SK-N-MC (cell line): ENCODE measurements at regions not wholly inside any gene's neighbourhood (a gene's known extent, or its start where the extent isn't known, plus 50 kb on each side); places are given as distances from the start of the nearest gene placed in this dataset.
"Not testable (repeated sequence)": the region's sequence is repeated elsewhere in the genome, so short reads cannot be mapped to it uniquely, and the experiment has no call there.

Experiments
- DNase-seq: peaks from one replicate; pipeline ENCODE4 v3.0.0-alpha.2; 2011; ENCODE audit warnings: low read depth, low spot score
- H3K27ac ChIP-seq: fragments of 200-600 bp; sonication (generic); 2 replicates; pipeline ENCODE4 v1.5.1; 2016; ENCODE audit warnings: mixed run types
- H3K36me3 ChIP-seq: fragments of 200-600 bp; sonication (generic); 2 replicates; pipeline ENCODE4 v1.6.1; 2017; ENCODE audit warnings: antibody characterized with exemption, low read length, mixed read lengths; ENCODE audit not compliant: insufficient read depth
- H3K4me3 ChIP-seq: fragments of 200-600 bp; sonication (generic); 2 replicates; pipeline ENCODE4 v1.5.1; 2016
- H3K9ac ChIP-seq: fragments of 200-600 bp; sonication (generic); 2 replicates; pipeline ENCODE4 v1.8.0; 2017; ENCODE audit warnings: mixed run types, mixed read lengths; ENCODE audit not compliant: insufficient read length
- H3K9me3 ChIP-seq: fragments of 200-600 bp; sonication (generic); 2 replicates; pipeline ENCODE4 v1.6.1; 2017; ENCODE audit warnings: low read depth, mild to moderate bottlenecking, antibody characterized with exemption, low read length, moderate library complexity, mixed read lengths
- EZH2 ChIP-seq: fragments of 200-600 bp; sonication (generic); IDR thresholded peaks from one replicate; pipeline ENCODE4 v1.6.1; 2017; ENCODE audit warnings: antibody characterized with exemption
- FOXP2 ChIP-seq: optimal IDR thresholded peaks from 2 replicates; pipeline ENCODE3; 2011; ENCODE audit warnings: mild to moderate bottlenecking, moderate library complexity; ENCODE audit not compliant: insufficient read depth; ENCODE audit errors: extremely low read length, control extremely low read depth
- POLR2AphosphoS5 ChIP-seq: IDR thresholded peaks from 2 replicates; pipeline ENCODE4 v1.6.1; 2012; ENCODE audit warnings: mild to moderate bottlenecking, low read depth, low read length, borderline replicate concordance

DNA sequence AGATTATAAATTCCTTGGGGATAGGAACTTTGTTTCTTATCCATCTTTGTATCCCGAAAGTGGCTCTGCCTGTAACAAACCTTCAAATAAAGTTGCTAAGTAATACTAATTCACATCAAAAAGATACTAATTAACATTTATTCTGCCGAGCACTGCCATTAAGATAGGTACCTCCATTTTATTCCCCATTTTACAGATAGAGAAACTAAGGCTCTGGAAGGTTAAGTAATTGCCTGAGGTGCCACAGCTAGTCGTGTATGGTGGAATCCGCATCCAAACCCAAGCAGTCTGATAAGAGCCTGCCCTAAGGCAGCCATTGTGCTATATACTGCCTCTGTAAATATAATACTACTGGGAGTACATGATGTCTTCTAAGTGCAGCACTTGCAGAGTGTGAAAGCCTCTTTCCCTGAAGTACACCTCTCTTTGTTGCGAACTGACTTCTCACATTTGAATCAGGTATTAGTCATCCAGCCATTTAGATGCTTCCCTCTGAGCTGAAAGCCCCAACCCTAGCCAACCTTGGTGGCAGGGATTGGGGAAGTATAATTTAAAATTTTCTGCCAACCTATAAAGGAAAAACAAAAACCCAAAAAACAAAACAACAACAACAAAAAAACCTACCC is 78.5 kb upstream of the CHD2 start:
- DNase-seq: no peak
- no peaks in the 10 kb centered on the region for H3K36me3 ChIP-seq
- no peak overlapping the region for H3K4me3 ChIP-seq
- H3K9ac ChIP-seq: no peak overlapping the region
- peak overlapping the region; percentile 80; the same call in 1 of the 2 replicates for H3K27ac ChIP-seq
- TF ChIP-seq POLR2AphosphoS5 (no peak), FOXP2 (no peak), EZH2 (no peak)
- H3K9me3 ChIP-seq: no peaks in the 10 kb centered on the region

- Histone ChIP-seq H3K4me3 (no peak overlapping the region), H3K9me3 (no peaks in the 10 kb centered on the region), H3K36me3 (no peaks in the 10 kb centered on the region), H3K27ac (peak overlapping the region; percentile 80), H3K9ac (peak overlapping the region; percentile 11)
- TF ChIP-seq POLR2AphosphoS5: no peak
- TF ChIP-seq EZH2: no peak
- no peak for DNase-seq
These were observed 77.6 kb upstream of the CHD2 start for GRCh38 chr15:92822216-92823144.

GRCh38 chr15:92825985-92826384 is 74.1 kb upstream of the CHD2 start:
- Histone ChIP-seq H3K9me3 (no peaks in the 10 kb centered on the region), H3K36me3 (no peaks in the 10 kb centered on the region), H3K4me3 (no peak overlapping the region), H3K9ac (no peak overlapping the region), H3K27ac (no peak overlapping the region)
- no peak for DNase-seq
- TF ChIP-seq FOXP2: no peak
- no peak for TF ChIP-seq EZH2
- TF ChIP-seq POLR2AphosphoS5: no peak

DNA sequence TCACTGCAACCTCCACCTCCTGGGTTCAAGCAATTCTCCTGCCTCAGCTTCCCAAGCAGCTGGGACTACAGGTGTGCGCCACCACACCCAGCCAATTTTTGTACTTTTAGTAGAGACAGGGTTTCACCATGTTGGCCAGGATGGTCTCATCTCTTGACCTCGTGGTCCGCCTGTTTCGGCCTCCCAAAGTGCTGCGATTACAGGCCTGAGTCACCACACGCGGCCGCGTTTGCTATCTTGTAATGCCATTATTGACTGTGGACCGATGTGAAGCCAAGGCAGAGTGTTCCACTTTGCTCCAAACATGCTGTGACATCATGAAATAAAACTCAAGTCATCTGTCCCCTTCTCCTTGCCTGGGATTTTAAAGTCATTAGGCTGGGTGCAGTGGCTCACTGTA is 72.1 kb upstream of the CHD2 start:
- not testable (repeated sequence) for H3K4me3 ChIP-seq, DNase-seq, H3K27ac ChIP-seq, H3K36me3 ChIP-seq, H3K9ac ChIP-seq, H3K9me3 ChIP-seq

- DNase-seq: no peak
- H3K4me3 ChIP-seq: no peak overlapping the region
These were observed 70.2 kb upstream of the CHD2 start for GRCh38 chr15:92829875-92830274.

DNA sequence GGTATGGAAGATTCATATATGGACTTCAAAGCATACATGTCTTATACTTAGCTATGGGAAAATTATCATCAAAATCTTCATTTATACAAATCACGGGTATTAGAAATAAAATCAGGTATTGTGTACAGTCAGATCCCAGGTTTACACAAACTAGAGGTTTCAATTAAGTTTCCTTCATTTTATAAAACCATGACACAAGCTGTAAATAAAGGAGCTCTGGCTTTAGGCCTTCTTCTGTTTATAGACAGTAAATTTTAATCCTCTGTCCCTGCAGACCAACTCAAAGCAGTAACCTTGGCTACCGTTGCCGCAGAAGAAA is 68.8 kb upstream of the CHD2 start:
- Histone ChIP-seq H3K9me3 (no peaks in the 10 kb centered on the region), H3K36me3 (no peaks in the 10 kb centered on the region), H3K9ac (peak overlapping the region; percentile 69), H3K4me3 (peak overlapping the region; percentile 71), H3K27ac (peak overlapping the region; percentile 97)
- TF ChIP-seq FOXP2: no peak
- TF ChIP-seq POLR2AphosphoS5: no peak
- TF ChIP-seq EZH2: no peak
- DNase-seq: no peak

More at GRCh38 chr15:92829875-92830274, 70.2 kb upstream of the CHD2 start:
- Histone ChIP-seq H3K36me3 (no peaks in the 10 kb centered on the region), H3K9ac (no peak overlapping the region), H3K9me3 (no peaks in the 10 kb centered on the region), H3K27ac (peak overlapping the region; percentile 44; the same call in 1 of the 2 replicates)
- no peak for TF ChIP-seq FOXP2
- no peak for TF ChIP-seq POLR2AphosphoS5
- no peak for TF ChIP-seq EZH2

DNA sequence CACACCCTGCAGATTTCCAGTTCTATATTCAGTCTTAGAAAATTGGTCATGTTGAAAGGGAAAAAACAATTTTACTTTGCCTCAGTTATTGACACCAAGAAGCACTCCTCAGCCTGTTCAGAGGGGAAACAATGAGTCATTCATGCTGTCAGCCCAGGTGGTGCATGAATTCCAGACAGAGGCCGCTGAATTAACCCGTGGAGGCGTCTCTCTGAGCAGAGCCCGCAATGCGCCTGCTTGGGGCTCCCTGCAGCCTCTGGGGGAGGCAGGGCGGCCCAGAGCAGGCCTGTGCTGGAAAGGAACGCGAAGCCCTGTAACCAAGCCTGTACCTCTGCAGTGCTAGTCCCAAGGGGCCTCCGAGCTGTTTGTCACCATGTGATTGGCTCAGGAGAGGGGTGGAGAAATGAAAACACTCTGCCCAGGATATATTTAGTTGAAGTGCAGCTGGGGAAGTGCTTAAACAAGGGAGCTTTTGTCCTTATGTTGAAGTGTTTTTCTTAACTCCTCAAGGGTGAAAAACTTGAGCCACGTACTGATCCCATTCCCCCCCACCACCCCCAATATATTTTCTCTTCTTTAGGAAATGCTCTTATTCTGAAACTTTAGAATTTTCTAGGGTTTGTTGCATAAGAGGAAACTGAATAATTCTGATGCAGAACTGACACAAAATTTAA is 68.3 kb upstream of the CHD2 start:
- Histone ChIP-seq H3K36me3 (no peaks in the 10 kb centered on the region), H3K9ac (peak overlapping the region; percentile 71), H3K27ac (peak overlapping the region; percentile 97), H3K9me3 (no peaks in the 10 kb centered on the region), H3K4me3 (peak overlapping the region; percentile 71)
- peak; percentile 94 for TF ChIP-seq POLR2AphosphoS5
- TF ChIP-seq EZH2: no peak
- TF ChIP-seq FOXP2: peak; percentile 30
- peak; percentile 97 for DNase-seq

GRCh38 chr15:92833106-92833433 is 67.1 kb upstream of the CHD2 start:
- no peak for DNase-seq
- Histone ChIP-seq H3K4me3 (no peak overlapping the region), H3K9me3 (no peaks in the 10 kb centered on the region), H3K27ac (peak overlapping the region; percentile 97; the same call in 1 of the 2 replicates), H3K36me3 (no peaks in the 10 kb centered on the region), H3K9ac (no peak overlapping the region)
- no peak for TF ChIP-seq EZH2
- no peak for TF ChIP-seq FOXP2
- TF ChIP-seq POLR2AphosphoS5: no peak
